DND-41 (cell line): ENCODE measurements at regions not wholly inside any gene's neighbourhood (a gene's known extent, or its start where the extent isn't known, plus 50 kb on each side); places are given as distances from the start of the nearest gene placed in this dataset.

Experiments
- EZH2 ChIP-seq: IDR thresholded peaks from 3 replicates; pipeline ENCODE4 v1.6.1; 2012; ENCODE audit warnings: borderline replicate concordance, low read depth, mild to moderate bottlenecking, moderate library complexity, low read length, inconsistent platforms; ENCODE audit not compliant: severe bottlenecking
- TF ChIP-seq, protein P1 (sequence below): IDR thresholded peaks from 2 replicates; pipeline ENCODE4 v1.5.1; 2012; ENCODE audit warnings: borderline replicate concordance, low read length, moderate library complexity, mild to moderate bottlenecking; ENCODE audit not compliant: poor library complexity, severe bottlenecking; ENCODE audit errors: extremely low read depth

- TF ChIP-seq, protein P1, sequence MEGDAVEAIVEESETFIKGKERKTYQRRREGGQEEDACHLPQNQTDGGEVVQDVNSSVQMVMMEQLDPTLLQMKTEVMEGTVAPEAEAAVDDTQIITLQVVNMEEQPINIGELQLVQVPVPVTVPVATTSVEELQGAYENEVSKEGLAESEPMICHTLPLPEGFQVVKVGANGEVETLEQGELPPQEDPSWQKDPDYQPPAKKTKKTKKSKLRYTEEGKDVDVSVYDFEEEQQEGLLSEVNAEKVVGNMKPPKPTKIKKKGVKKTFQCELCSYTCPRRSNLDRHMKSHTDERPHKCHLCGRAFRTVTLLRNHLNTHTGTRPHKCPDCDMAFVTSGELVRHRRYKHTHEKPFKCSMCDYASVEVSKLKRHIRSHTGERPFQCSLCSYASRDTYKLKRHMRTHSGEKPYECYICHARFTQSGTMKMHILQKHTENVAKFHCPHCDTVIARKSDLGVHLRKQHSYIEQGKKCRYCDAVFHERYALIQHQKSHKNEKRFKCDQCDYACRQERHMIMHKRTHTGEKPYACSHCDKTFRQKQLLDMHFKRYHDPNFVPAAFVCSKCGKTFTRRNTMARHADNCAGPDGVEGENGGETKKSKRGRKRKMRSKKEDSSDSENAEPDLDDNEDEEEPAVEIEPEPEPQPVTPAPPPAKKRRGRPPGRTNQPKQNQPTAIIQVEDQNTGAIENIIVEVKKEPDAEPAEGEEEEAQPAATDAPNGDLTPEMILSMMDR = no peak
- TF ChIP-seq EZH2 = no peak
Measured at GRCh38 chrX:829145-829544, 198.6 kb downstream of the SHOX start.
